SU-DHL-6 (cell line): ENCODE measurements at regions not wholly inside any gene's neighbourhood (a gene's known extent, or its start where the extent isn't known, plus 50 kb on each side); places are given as distances from the start of the nearest gene placed in this dataset.

Experiments
- CTCF ChIP-seq: fragments of 200-600 bp; sonication (generic); IDR thresholded peaks from one replicate; pipeline ENCODE4 v1.5.1; 2017; ENCODE audit warnings: antibody characterized with exemption, mild to moderate bottlenecking, low read length, moderate library complexity; ENCODE audit not compliant: insufficient read depth, poor library complexity, severe bottlenecking
- EZH2phosphoT487 ChIP-seq: fragments of 200-600 bp; sonication (generic), shearing (Covaris generic); conservative IDR thresholded peaks from 2 replicates; pipeline ENCODE4 v1.6.1; 2018; ENCODE audit warnings: mild to moderate bottlenecking, antibody characterized with exemption, low read length, moderate library complexity, mixed read lengths

- TF ChIP-seq CTCF (no peak), EZH2phosphoT487 (no peak)
Measured at GRCh38 chr6:87975561-87975960, 72.1 kb upstream of the SPACA1 start.
